ENCODE measurements at regions not wholly inside any gene's neighbourhood (a gene's known extent, or its start where the extent isn't known, plus 50 kb on each side); places are given as distances from the start of the nearest gene placed in this dataset.

DNA sequence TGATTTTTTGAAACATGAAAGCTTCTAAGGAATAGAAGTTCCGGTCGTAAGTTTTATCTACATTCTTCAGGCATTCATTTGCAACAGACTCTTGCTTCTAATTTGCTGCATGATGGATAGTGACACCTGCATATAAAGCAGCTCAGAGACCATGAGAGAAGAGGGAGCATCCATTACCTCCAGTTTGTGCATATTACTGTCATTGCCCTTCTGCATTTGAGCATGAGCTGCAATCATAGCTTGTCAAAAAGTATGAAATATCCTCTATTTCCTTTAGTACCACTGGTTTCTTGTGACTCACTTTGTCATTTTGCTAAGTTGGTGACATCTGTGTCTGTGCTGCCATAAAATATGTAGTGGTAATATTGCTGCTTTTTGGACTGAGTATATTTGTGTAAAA lies 160.1 kb upstream of the STAC start:
- in situ Hi-C loops (cut with HindIII; ENCODE audit: low pct_ligation_motif_present, low sequenced_read_pairs): no loop called here
- Histone ChIP-seq H3K27ac (no peak overlapping the region), H3K27me3 (replicated peaks) (no peaks in the 10 kb centered on the region), H3K4me3 (ENCODE audit: low read depth, low read length) (no peak overlapping the region), H3K36me3 (replicated peaks) (no peaks in the 10 kb centered on the region)
- TF ChIP-seq, protein P1, sequence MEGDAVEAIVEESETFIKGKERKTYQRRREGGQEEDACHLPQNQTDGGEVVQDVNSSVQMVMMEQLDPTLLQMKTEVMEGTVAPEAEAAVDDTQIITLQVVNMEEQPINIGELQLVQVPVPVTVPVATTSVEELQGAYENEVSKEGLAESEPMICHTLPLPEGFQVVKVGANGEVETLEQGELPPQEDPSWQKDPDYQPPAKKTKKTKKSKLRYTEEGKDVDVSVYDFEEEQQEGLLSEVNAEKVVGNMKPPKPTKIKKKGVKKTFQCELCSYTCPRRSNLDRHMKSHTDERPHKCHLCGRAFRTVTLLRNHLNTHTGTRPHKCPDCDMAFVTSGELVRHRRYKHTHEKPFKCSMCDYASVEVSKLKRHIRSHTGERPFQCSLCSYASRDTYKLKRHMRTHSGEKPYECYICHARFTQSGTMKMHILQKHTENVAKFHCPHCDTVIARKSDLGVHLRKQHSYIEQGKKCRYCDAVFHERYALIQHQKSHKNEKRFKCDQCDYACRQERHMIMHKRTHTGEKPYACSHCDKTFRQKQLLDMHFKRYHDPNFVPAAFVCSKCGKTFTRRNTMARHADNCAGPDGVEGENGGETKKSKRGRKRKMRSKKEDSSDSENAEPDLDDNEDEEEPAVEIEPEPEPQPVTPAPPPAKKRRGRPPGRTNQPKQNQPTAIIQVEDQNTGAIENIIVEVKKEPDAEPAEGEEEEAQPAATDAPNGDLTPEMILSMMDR (IDR thresholded peaks at IDR 0.05; ENCODE audit: low read depth, low read length, missing control alignments): no peak
- no peak for DNase-seq

DNA sequence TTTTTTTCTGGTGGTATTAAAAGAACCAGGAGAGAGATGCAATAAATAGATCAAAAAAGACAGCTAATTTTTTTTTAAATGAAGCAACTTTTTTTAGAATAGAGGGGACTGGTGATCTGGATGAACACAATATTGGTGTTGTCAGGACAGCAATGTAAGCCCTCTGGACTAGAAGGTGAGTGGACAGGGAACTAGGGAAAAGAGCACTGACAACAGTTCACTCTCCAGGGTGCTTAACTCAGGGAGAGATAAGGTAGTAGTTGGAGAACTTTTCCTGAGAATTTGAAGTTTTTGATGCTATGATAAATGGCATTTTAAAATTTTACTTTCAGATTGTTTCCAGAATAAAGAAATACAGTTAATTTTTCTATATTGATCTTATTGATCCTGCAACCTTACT lies 158.3 kb upstream of the STAC start:
- no peak for DNase-seq
- TF ChIP-seq, protein P1 (IDR thresholded peaks at IDR 0.05; ENCODE audit: low read depth, low read length, missing control alignments): no peak
- H3K36me3 ChIP-seq (replicated peaks): no peaks in the 10 kb centered on the region
- in situ Hi-C loops (cut with HindIII; ENCODE audit: low pct_ligation_motif_present, low sequenced_read_pairs): no loop called here
- no peaks in the 10 kb centered on the region for H3K27me3 ChIP-seq (replicated peaks)
- H3K27ac ChIP-seq: no peak overlapping the region
- H3K4me3 ChIP-seq (ENCODE audit: low read depth, low read length): no peak overlapping the region

DNA sequence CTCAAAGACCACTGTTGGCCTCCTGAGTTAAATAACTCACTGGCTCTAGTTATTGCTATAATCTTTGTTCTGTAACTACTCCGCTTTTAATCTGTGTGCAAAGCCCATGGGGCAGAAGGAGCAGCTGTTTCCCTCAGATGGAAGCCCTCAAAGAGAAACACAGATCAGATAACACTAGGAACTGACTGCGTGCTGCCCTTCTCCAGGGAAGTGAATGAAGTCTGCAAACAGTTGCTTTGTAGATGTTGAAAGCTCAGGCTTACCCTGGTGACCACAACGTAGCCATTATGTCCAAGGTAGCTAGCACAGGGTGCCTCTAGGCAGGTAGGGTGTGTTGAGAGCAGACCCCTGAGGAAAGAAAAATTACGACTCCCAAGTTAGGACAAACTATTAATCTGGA lies 152.3 kb upstream of the STAC start:
- TF ChIP-seq, protein P1 (IDR thresholded peaks at IDR 0.05; ENCODE audit: low read depth, low read length, missing control alignments): no peak
- Histone ChIP-seq H3K27me3 (replicated peaks) (no peaks in the 10 kb centered on the region), H3K27ac (no peak overlapping the region), H3K4me3 (ENCODE audit: low read depth, low read length) (no peak overlapping the region), H3K36me3 (replicated peaks) (no peaks in the 10 kb centered on the region)
- in situ Hi-C loops (cut with HindIII; ENCODE audit: low pct_ligation_motif_present, low sequenced_read_pairs): no loop called here
- no peak for DNase-seq

DNA sequence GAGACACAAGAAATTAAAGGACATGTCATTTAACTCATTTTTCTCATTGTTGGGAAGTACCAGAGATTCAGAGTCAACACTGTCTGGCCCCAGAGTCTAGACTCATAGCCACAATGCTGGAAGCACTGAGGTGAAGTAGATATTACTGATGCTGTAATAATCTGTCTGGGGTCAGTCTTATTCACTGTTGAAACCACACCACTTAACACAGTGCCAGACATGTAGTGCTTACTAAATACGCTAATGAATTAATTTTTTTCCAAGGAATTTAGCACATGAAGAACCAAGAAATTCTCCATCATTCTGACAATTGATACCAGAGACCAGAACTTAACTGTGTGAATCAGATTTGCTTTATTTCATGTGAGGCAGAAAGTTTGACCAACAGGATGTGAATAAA lies 150.8 kb upstream of the STAC start:
- Histone ChIP-seq H3K27me3 (replicated peaks) (no peaks in the 10 kb centered on the region), H3K4me3 (ENCODE audit: low read depth, low read length) (no peak overlapping the region), H3K27ac (no peak overlapping the region), H3K36me3 (replicated peaks) (no peaks in the 10 kb centered on the region)
- DNase-seq: no peak
- TF ChIP-seq, protein P1 (IDR thresholded peaks at IDR 0.05; ENCODE audit: low read depth, low read length, missing control alignments): no peak
- in situ Hi-C loops (cut with HindIII; ENCODE audit: low pct_ligation_motif_present, low sequenced_read_pairs): no loop called here

DNA sequence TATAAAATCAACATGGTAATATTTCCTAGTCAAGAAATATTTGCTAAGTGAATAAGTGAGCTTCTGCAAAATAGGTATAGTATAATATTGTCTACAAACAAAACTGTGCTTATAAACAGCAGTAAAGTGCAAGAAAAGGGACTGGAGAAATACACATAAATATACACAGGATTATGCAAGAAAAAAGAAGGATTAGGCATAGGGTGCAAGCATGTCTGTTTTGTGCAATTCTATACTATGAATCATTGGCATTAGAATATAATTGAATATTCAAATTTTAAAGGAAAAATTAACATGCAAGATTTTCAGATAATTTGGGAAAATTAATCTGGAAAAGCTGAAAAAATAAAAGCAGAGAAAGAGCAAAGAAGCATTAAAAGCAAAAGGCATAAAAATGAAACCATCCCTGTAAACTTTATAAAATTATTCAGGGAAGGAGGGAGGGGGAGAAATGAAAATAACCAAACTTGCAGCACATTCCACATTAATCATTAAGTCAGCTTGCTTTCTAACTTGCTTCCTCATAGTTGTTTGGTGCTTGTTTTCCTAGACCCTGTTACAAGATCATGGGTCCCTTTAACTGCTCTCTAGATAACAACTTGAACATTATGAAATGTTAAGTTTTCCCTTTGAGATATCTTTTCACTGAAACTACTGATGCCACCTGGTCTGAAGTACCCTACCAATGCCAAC lies 147.4 kb upstream of the STAC start:
- TF ChIP-seq, protein P1 (IDR thresholded peaks at IDR 0.05; ENCODE audit: low read depth, low read length, missing control alignments): no peak
- Histone ChIP-seq H3K36me3 (replicated peaks) (no peaks in the 10 kb centered on the region), H3K27me3 (replicated peaks) (no peaks in the 10 kb centered on the region), H3K4me3 (ENCODE audit: low read depth, low read length) (no peak overlapping the region), H3K27ac (no peak overlapping the region)
- in situ Hi-C loops (cut with HindIII; ENCODE audit: low pct_ligation_motif_present, low sequenced_read_pairs): no loop called here
- no peak for DNase-seq

DNA sequence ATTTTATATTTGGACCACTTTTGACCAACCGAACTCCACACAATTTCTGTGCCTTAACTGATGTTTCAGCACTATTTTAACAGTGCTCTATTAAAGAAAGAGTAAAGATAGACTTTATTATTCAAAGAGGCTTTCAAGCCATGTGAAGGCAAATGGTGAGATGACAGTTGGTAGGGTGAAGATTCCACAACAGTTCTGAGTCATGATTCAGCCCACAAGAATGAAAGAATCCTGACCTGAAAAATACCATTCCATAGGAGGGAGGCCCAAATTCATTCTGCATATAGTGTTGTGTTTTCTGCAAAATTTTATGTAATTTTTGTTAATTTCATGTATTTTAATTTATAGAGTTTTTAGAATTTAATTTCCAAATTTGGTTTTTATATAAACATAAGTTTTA lies 135.6 kb upstream of the STAC start:
- DNase-seq: peak; percentile 68
- H3K4me3 ChIP-seq (ENCODE audit: low read depth, low read length): no peak overlapping the region
- no peaks in the 10 kb centered on the region for H3K27me3 ChIP-seq (replicated peaks)
- no peaks in the 10 kb centered on the region for H3K36me3 ChIP-seq (replicated peaks)
- H3K27ac ChIP-seq: no peak overlapping the region
- TF ChIP-seq, protein P1 (IDR thresholded peaks at IDR 0.05; ENCODE audit: low read depth, low read length, missing control alignments): no peak
- in situ Hi-C loops (cut with HindIII; ENCODE audit: low pct_ligation_motif_present, low sequenced_read_pairs): no loop called here

All from brain microvascular endothelial cell (primary cell).